GM12878 (cell line): ENCODE measurements at regions not wholly inside any gene's neighbourhood (a gene's known extent, or its start where the extent isn't known, plus 50 kb on each side); places are given as distances from the start of the nearest gene placed in this dataset.

ENCODE experiments used
- ATAC-seq: fragments of 200-7000 bp; cut with Tn5 transposase; 3 replicates; pipeline ENCODE4 v1.9.1; 2020; ENCODE audit warnings: mild to moderate bottlenecking, moderate library complexity
- BruUV-seq: library from RNA; stranded (reverse); fragments of 400-500 nt; replicated peaks from 2 replicates; lab custom pipeline; 2021; lab: Mats Ljungman, UMichigan
- CTCF ChIA-PET: fragments of 300-600 bp; sonication (Branson Sonifier 250); formaldehyde crosslinking; extraction: SDS; loops from one replicate; lab custom pipeline; 2021; ENCODE audit warnings: inconsistent platforms; lab: Yijun Ruan, JAX
- POLR2A ChIA-PET: fragments of 350-600 bp; formaldehyde crosslinking; extraction: SDS; loops from one replicate; lab custom pipeline; 2021; ENCODE audit warnings: inconsistent platforms; lab: Charles Lee
- RAD21 ChIA-PET: fragments of 300-600 bp; sonication (Branson Sonifier 250); formaldehyde crosslinking; loops from one replicate; lab custom pipeline; 2023; ENCODE audit warnings: antibody characterized with exemption; ENCODE audit not compliant: unreplicated experiment; lab: Charles Lee
- SMC1A ChIA-PET: fragments of 300-600 bp; sonication (Branson Sonifier 250); formaldehyde crosslinking; loops from one replicate; lab custom pipeline; 2023; ENCODE audit not compliant: unreplicated experiment, uncharacterized antibody; lab: Charles Lee
- DNase-seq: peaks from one replicate; pipeline ENCODE4 v3.0.0-alpha.2; 2011; ENCODE audit warnings: low read depth, low spot score
- FAIRE-seq: peaks from 3 replicates; lab custom pipeline; 2011; peaks lifted over from hg19 to GRCh38; lab: Jason Lieb, UNC
- H2AFZ ChIP-seq: 2 replicates; pipeline ENCODE4 v1.6.0; 2011; ENCODE audit warnings: low read depth, low read length, control low read depth; ENCODE audit not compliant: control insufficient read depth
- H3K27ac ChIP-seq: 2 replicates; pipeline ENCODE4 v1.5.1; 2011; ENCODE audit warnings: control low read depth; ENCODE audit not compliant: control insufficient read depth, insufficient read depth
- H3K27me3 ChIP-seq, 2 experiments: replicated peaks in 1 of 2; 2 replicates each; pipeline versions ENCODE4 v1.6.0 to v1.6.1; 2011; ENCODE audit warnings: low read length in 1 of 2; ENCODE audit not compliant: control insufficient read depth in 2 of 2, insufficient read depth in 2 of 2
- H3K36me3 ChIP-seq, 2 experiments: 2 replicates each; pipeline ENCODE4 v1.5.1; 2011; ENCODE audit warnings: low read length in 1 of 2; ENCODE audit not compliant: control insufficient read depth in 2 of 2, insufficient read depth in 2 of 2
- H3K4me1 ChIP-seq: 2 replicates; pipeline ENCODE4 v1.6.1; 2011; ENCODE audit warnings: mild to moderate bottlenecking, low read length, moderate library complexity, mixed read lengths; ENCODE audit not compliant: control insufficient read depth, insufficient read depth
- H3K4me2 ChIP-seq: 2 replicates; pipeline ENCODE4 v1.6.0; 2011; ENCODE audit warnings: control low read depth; ENCODE audit not compliant: control insufficient read depth, insufficient read depth
- H3K4me3 ChIP-seq: fragments of 200-600 bp; sonication (generic); 2 replicates; pipeline ENCODE4 v1.5.1; 2016
- H3K79me2 ChIP-seq: 2 replicates; pipeline ENCODE4 v1.6.0; 2011; ENCODE audit warnings: low read length; ENCODE audit not compliant: control insufficient read depth, insufficient read depth
- H3K9ac ChIP-seq: 2 replicates; pipeline ENCODE4 v1.8.0; 2011; ENCODE audit warnings: low read length, control low read depth, mixed read lengths; ENCODE audit not compliant: control insufficient read depth, insufficient read depth
- H3K9me3 ChIP-seq: replicated peaks from 3 replicates; pipeline ENCODE4 v1.5.1; 2011; ENCODE audit warnings: mild to moderate bottlenecking, low read length; ENCODE audit not compliant: control insufficient read depth, insufficient read depth
- H4K20me1 ChIP-seq: 2 replicates; pipeline ENCODE4 v1.6.0; 2011; ENCODE audit not compliant: control insufficient read depth, insufficient read depth
- ATF3 ChIP-seq: IDR thresholded peaks from 2 replicates; pipeline ENCODE4 v1.6.1; 2011; ENCODE audit warnings: low read depth, mild to moderate bottlenecking, low read length, moderate library complexity, borderline replicate concordance; ENCODE audit errors: extremely low read depth
- CREM ChIP-seq: IDR thresholded peaks from 2 replicates; pipeline ENCODE4 v1.6.1; 2014; ENCODE audit warnings: antibody characterized with exemption, low read depth
- FOXM1 ChIP-seq: IDR thresholded peaks from 2 replicates; pipeline ENCODE4 v1.6.1; 2012; ENCODE audit warnings: low read depth, mild to moderate bottlenecking, inconsistent platforms, low read length, moderate library complexity
- POU2F2 ChIP-seq: IDR thresholded peaks from 3 replicates; pipeline ENCODE4 v1.6.1; 2011; ENCODE audit warnings: low read depth, mild to moderate bottlenecking, low read length, borderline replicate concordance
- ZBED1 ChIP-seq: IDR thresholded peaks from 2 replicates; pipeline ENCODE4 v1.6.1; 2016; ENCODE audit warnings: borderline replicate concordance
- ZNF592 ChIP-seq: fragments of 450-650 bp; IDR thresholded peaks from 2 replicates; pipeline ENCODE4 v1.6.1; 2017; ENCODE audit warnings: mild to moderate bottlenecking, moderate library complexity
- WGBS: methylation state at CpG from one replicate; pipeline ENCODE4 v1.1.6; 2016; ENCODE audit warnings: low lambda C conversion rate; ENCODE audit not compliant: insufficient replicate concordance, insufficient coverage; ENCODE audit errors: missing lambda C conversion rate; 5-methylcytosine and 5-hydroxymethylcytosine counted together
- in situ Hi-C: fragments of 300-500 bp; cut with MboI; formaldehyde crosslinking; loops from 9 replicates; pipeline ENCODE4 v1.14.3; 2018; ENCODE audit warnings: mixed read lengths
- intact Hi-C: fragments of 100-400 bp; cut with micrococcal nuclease; formaldehyde crosslinking; loops from one replicate; pipeline ENCODE4 v1.14.2; 2022; ENCODE audit not compliant: unreplicated experiment

GRCh38 chrX:135649029-135649428 is 64.4 kb upstream of the CT45A1 start:
- no TSS peak for BruUV-seq
- ChIA-PET SMC1A (interaction anchor here (1.5 kb wide), 1 partner anchor 9 kb away, joined by 5 read pairs; no protein-coding TSS in a partner anchor), POLR2A (no interaction called here), RAD21 (interaction anchor here (1.0 kb wide), 2 partner anchors 16 to 59 kb away, joined by 3 to 5 read pairs; no protein-coding TSS in a partner anchor), CTCF (interaction anchor here (0.5 to 2.3 kb wide), 3 partner anchors 16 to 1729 kb away, joined by 3 to 10 read pairs (median 6); no protein-coding TSS in a partner anchor)
- in situ Hi-C loops, result no loop called here
- H3K9me3 ChIP-seq, result no peaks in the 10 kb centered on the region
- no peak for TF ChIP-seq CREM
- TF ChIP-seq ZBED1, result no peak
- TF ChIP-seq POU2F2, result peak; percentile 28; the same call in 1 of the 3 replicates
- no peak for TF ChIP-seq FOXM1
- no peak for TF ChIP-seq ATF3
- TF ChIP-seq ZNF592, result no peak
- DNase-seq, result no peak
- H3K27ac ChIP-seq, result no peak overlapping the region
- H3K79me2 ChIP-seq, result no peaks in the 10 kb centered on the region
- no peak overlapping the region for H3K9ac ChIP-seq
- no peak overlapping the region for H3K4me2 ChIP-seq
- FAIRE-seq, result no peak
- no peaks in the 10 kb centered on the region for H3K27me3 ChIP-seq
- H3K4me3 ChIP-seq, result no peak overlapping the region
- no peaks in the 10 kb centered on the region for H4K20me1 ChIP-seq
- H2AFZ ChIP-seq, result no peak overlapping the region
- peaks cover 4% of the 10 kb centered on the region for H3K4me1 ChIP-seq
- H3K36me3 ChIP-seq, result no peaks in the 10 kb centered on the region
- no peak for ATAC-seq
- 37% methylated on average over 4 of the region's 4 CpGs for WGBS
- intact Hi-C loops, result no loop called here
